Activated T-helper 1 cell treated with anti-CD3 and anti-CD28 coated beads, Interleukin-12 subunit alpha, Interleukin-12 subunit beta, Interleukin-2, Interleukin-4 antibody, amounts not matched to agents 30 ng/mL and 10 ng/mL and 1 ng/mL, durations not matched to agents 14 hours and 24 hours and 36 hours (primary cell): ENCODE measurements at regions not wholly inside any gene's neighbourhood (a gene's known extent, or its start where the extent isn't known, plus 50 kb on each side); places are given as distances from the start of the nearest gene placed in this dataset.
A peak's percentile ranks its signal among the peaks of the same experiment; 100 is the strongest.

Experiments
- DNase-seq: peaks from one replicate; pipeline ENCODE4 v3.0.0; 2021; ENCODE audit warnings: low spot score
- H3K27ac Mint-ChIP-seq: one replicate; pipeline ENCODE4 v1.8.0; 2021; ENCODE audit warnings: mild to moderate bottlenecking, mixed read lengths
- H3K27me3 Mint-ChIP-seq: one replicate; pipeline ENCODE4 v1.8.0; 2022; ENCODE audit warnings: mild to moderate bottlenecking, moderate library complexity, mixed read lengths; ENCODE audit not compliant: insufficient read depth
- H3K36me3 Mint-ChIP-seq: one replicate; pipeline ENCODE4 v1.8.0; 2021; ENCODE audit warnings: low read depth, mixed read lengths
- H3K4me1 Mint-ChIP-seq: one replicate; pipeline ENCODE4 v1.8.0; 2021; ENCODE audit warnings: low read depth, mixed read lengths
- H3K4me3 Mint-ChIP-seq: one replicate; pipeline ENCODE4 v1.8.0; 2021; ENCODE audit warnings: mild to moderate bottlenecking, moderate library complexity, mixed read lengths
- H3K9me3 Mint-ChIP-seq: one replicate; pipeline ENCODE4 v1.8.0; 2021; ENCODE audit warnings: mixed read lengths
- intact Hi-C: fragments of 100-400 bp; cut with micrococcal nuclease; formaldehyde crosslinking; loops from one replicate; pipeline ENCODE4 v1.15.1; 2024

GRCh38 chr16:56140645-56141044 is 50.6 kb upstream of the GNAO1 start:
- H3K4me1 Mint-ChIP-seq: peaks cover 6% of the 10 kb centered on the region
- no peaks in the 10 kb centered on the region for H3K36me3 Mint-ChIP-seq
- H3K4me3 Mint-ChIP-seq: no peak overlapping the region
- intact Hi-C loops: no loop called here
- no peaks in the 10 kb centered on the region for H3K9me3 Mint-ChIP-seq
- peaks cover 18% of the 10 kb centered on the region for H3K27me3 Mint-ChIP-seq
- no peak overlapping the region for H3K27ac Mint-ChIP-seq
- no peak for DNase-seq

GRCh38 chr16:56137269-56137668 is 54.0 kb upstream of the GNAO1 start:
- Mint-ChIP-seq H3K4me3 (no peak overlapping the region), H3K36me3 (no peaks in the 10 kb centered on the region), H3K9me3 (no peaks in the 10 kb centered on the region), H3K27ac (peak overlapping the region; percentile 0), H3K4me1 (peaks cover 6% of the 10 kb centered on the region), H3K27me3 (peaks cover 2% of the 10 kb centered on the region)
- no peak for DNase-seq
- intact Hi-C loops: no loop called here

GRCh38 chr16:56136256-56136655 is 55.0 kb upstream of the GNAO1 start:
- DNase-seq: no peak
- no peak overlapping the region for H3K27ac Mint-ChIP-seq
- H3K9me3 Mint-ChIP-seq: no peaks in the 10 kb centered on the region
- peaks cover 5% of the 10 kb centered on the region for H3K27me3 Mint-ChIP-seq
- H3K4me1 Mint-ChIP-seq: peaks cover 6% of the 10 kb centered on the region
- H3K36me3 Mint-ChIP-seq: no peaks in the 10 kb centered on the region
- intact Hi-C loops: no loop called here
- H3K4me3 Mint-ChIP-seq: no peak overlapping the region

- Mint-ChIP-seq H3K36me3 (no peaks in the 10 kb centered on the region), H3K27me3 (peaks cover 5% of the 10 kb centered on the region)
Observed at GRCh38 chr16:56134790-56135189, 56.5 kb upstream of the GNAO1 start.

GRCh38 chr16:56125922-56126321 is 65.4 kb upstream of the GNAO1 start:
- H3K4me3 Mint-ChIP-seq: no peak overlapping the region
- H3K27me3 Mint-ChIP-seq: peaks cover 25% of the 10 kb centered on the region
- no peak for DNase-seq
- H3K4me1 Mint-ChIP-seq: no peaks in the 10 kb centered on the region
- no peaks in the 10 kb centered on the region for H3K9me3 Mint-ChIP-seq
- H3K27ac Mint-ChIP-seq: no peak overlapping the region
- no peaks in the 10 kb centered on the region for H3K36me3 Mint-ChIP-seq
- intact Hi-C loops: no loop called here

More at GRCh38 chr16:56134790-56135189, 56.5 kb upstream of the GNAO1 start:
- intact Hi-C loops: no loop called here
- Mint-ChIP-seq H3K9me3 (no peaks in the 10 kb centered on the region), H3K4me1 (peaks cover 6% of the 10 kb centered on the region), H3K27ac (no peak overlapping the region), H3K4me3 (no peak overlapping the region)
- DNase-seq: no peak

- H3K27ac Mint-ChIP-seq: no peak overlapping the region
- H3K27me3 Mint-ChIP-seq: peaks cover 26% of the 10 kb centered on the region
- H3K9me3 Mint-ChIP-seq: no peaks in the 10 kb centered on the region
- H3K36me3 Mint-ChIP-seq: no peaks in the 10 kb centered on the region
- DNase-seq: no peak
- intact Hi-C loops: no loop called here
- H3K4me3 Mint-ChIP-seq: no peak overlapping the region
- no peaks in the 10 kb centered on the region for H3K4me1 Mint-ChIP-seq
Observed at GRCh38 chr16:56122251-56122650, 69.0 kb upstream of the GNAO1 start.

GRCh38 chr16:56121156-56121500 is 70.2 kb upstream of the GNAO1 start:
- no peaks in the 10 kb centered on the region for H3K36me3 Mint-ChIP-seq
- peaks cover 27% of the 10 kb centered on the region for H3K27me3 Mint-ChIP-seq

GRCh38 chr16:56120447-56121155 is 70.7 kb upstream of the GNAO1 start:
- no peak overlapping the region for H3K27ac Mint-ChIP-seq
- H3K4me1 Mint-ChIP-seq: no peaks in the 10 kb centered on the region
- intact Hi-C loops: no loop called here
- no peaks in the 10 kb centered on the region for H3K9me3 Mint-ChIP-seq
- no peak for DNase-seq
- H3K27me3 Mint-ChIP-seq: peaks cover 27% of the 10 kb centered on the region
- no peaks in the 10 kb centered on the region for H3K36me3 Mint-ChIP-seq
- H3K4me3 Mint-ChIP-seq: no peak overlapping the region

More at GRCh38 chr16:56121156-56121500, 70.2 kb upstream of the GNAO1 start:
- Mint-ChIP-seq H3K4me3 (no peak overlapping the region), H3K9me3 (no peaks in the 10 kb centered on the region), H3K27ac (no peak overlapping the region), H3K4me1 (no peaks in the 10 kb centered on the region)
- DNase-seq: no peak
- intact Hi-C loops: no loop called here

GRCh38 chr16:56119133-56119532 is 72.2 kb upstream of the GNAO1 start:
- H3K4me1 Mint-ChIP-seq: no peaks in the 10 kb centered on the region
- no peaks in the 10 kb centered on the region for H3K36me3 Mint-ChIP-seq
- no peaks in the 10 kb centered on the region for H3K9me3 Mint-ChIP-seq
- no peak overlapping the region for H3K27ac Mint-ChIP-seq
- H3K4me3 Mint-ChIP-seq: no peak overlapping the region
- peaks cover 26% of the 10 kb centered on the region for H3K27me3 Mint-ChIP-seq
- no peak for DNase-seq
- intact Hi-C loops: no loop called here

GRCh38 chr16:56116577-56116964 is 74.7 kb upstream of the GNAO1 start:
- DNase-seq: no peak
- no peak overlapping the region for H3K27ac Mint-ChIP-seq
- peaks cover 26% of the 10 kb centered on the region for H3K27me3 Mint-ChIP-seq
- H3K9me3 Mint-ChIP-seq: no peaks in the 10 kb centered on the region
- H3K4me3 Mint-ChIP-seq: no peak overlapping the region
- no peaks in the 10 kb centered on the region for H3K36me3 Mint-ChIP-seq
- intact Hi-C loops: no loop called here
- H3K4me1 Mint-ChIP-seq: no peaks in the 10 kb centered on the region

- H3K27me3 Mint-ChIP-seq: peaks cover 30% of the 10 kb centered on the region
- no peaks in the 10 kb centered on the region for H3K9me3 Mint-ChIP-seq
- no peak overlapping the region for H3K27ac Mint-ChIP-seq
- intact Hi-C loops: no loop called here
- H3K36me3 Mint-ChIP-seq: no peaks in the 10 kb centered on the region
- DNase-seq: no peak
- no peak overlapping the region for H3K4me3 Mint-ChIP-seq
- no peaks in the 10 kb centered on the region for H3K4me1 Mint-ChIP-seq
Observed at GRCh38 chr16:56115817-56116576, 75.3 kb upstream of the GNAO1 start.

GRCh38 chr16:56113223-56113622 is 78.1 kb upstream of the GNAO1 start:
- Mint-ChIP-seq H3K9me3 (no peaks in the 10 kb centered on the region), H3K27ac (no peak overlapping the region), H3K27me3 (peaks cover 25% of the 10 kb centered on the region), H3K4me3 (no peak overlapping the region), H3K36me3 (no peaks in the 10 kb centered on the region), H3K4me1 (no peaks in the 10 kb centered on the region)
- no peak for DNase-seq
- intact Hi-C loops: no loop called here

GRCh38 chr16:56111100-56111499 is 80.2 kb upstream of the GNAO1 start:
- no peak for DNase-seq
- intact Hi-C loops: no loop called here
- H3K9me3 Mint-ChIP-seq: no peaks in the 10 kb centered on the region

More at GRCh38 chr16:56111100-56111499, 80.2 kb upstream of the GNAO1 start:
- Mint-ChIP-seq H3K4me3 (no peak overlapping the region), H3K36me3 (no peaks in the 10 kb centered on the region), H3K4me1 (no peaks in the 10 kb centered on the region), H3K27ac (no peak overlapping the region), H3K27me3 (peaks cover 22% of the 10 kb centered on the region)
